ENCODE measurements at regions not wholly inside any gene's neighbourhood (a gene's known extent, or its start where the extent isn't known, plus 50 kb on each side); places are given as distances from the start of the nearest gene placed in this dataset.

GRCh38 chr11:32265911-32266310 lies 169.4 kb downstream of the WT1 start:
- no peak overlapping the region for H3K27ac ChIP-seq (ENCODE audit: low read depth, low read length)
- H3K9me3 ChIP-seq (ENCODE audit: control insufficient read depth, low read length), result no peaks in the 10 kb centered on the region
- H3K27me3 ChIP-seq (ENCODE audit: control insufficient read depth, insufficient read depth, low read length, poor library complexity, severe bottlenecking), result no peaks in the 10 kb centered on the region
- no peaks in the 10 kb centered on the region for H3K36me3 ChIP-seq (ENCODE audit: control insufficient read depth, insufficient read depth, low read length)
- Mint-ChIP-seq H3K4me3 (no peak overlapping the region), H3K36me3 (ENCODE audit: low read depth) (no peaks in the 10 kb centered on the region), H3K9me3 (peaks cover 4% of the 10 kb centered on the region), H3K27ac (no peak overlapping the region), H3K4me1 (peaks cover 26% of the 10 kb centered on the region), H3K27me3 (ENCODE audit: insufficient read depth) (no peaks in the 10 kb centered on the region)
- peaks cover 5% of the 10 kb centered on the region for H3K4me1 ChIP-seq (ENCODE audit: control insufficient read depth, insufficient read depth, low read length)
- WGBS, 2 experiments (ENCODE audit: insufficient coverage in 1 of 2, insufficient read length in 1 of 2), result 85% methylated on average over 1 of the region's 1 CpG; no CpG with 5 or more reads in 1 of the 2 experiments
- no peak overlapping the region for H3K4me3 ChIP-seq (ENCODE audit: low read length)
- TF ChIP-seq CTCF (conservative IDR thresholded peaks at IDR 0.05), result no peak
- DNase-seq, result no peak
- no peak overlapping the region for H3K9ac ChIP-seq (ENCODE audit: extremely low read depth, low read length, poor library complexity, severe bottlenecking)

- 69 to 77% methylated on average over 2 to 4 of the region's 4 CpGs for WGBS, 2 experiments (ENCODE audit: insufficient coverage in 1 of 2, insufficient read length in 1 of 2)
- DNase-seq, result no peak
- H3K27ac Mint-ChIP-seq, result no peak overlapping the region
- no peaks in the 10 kb centered on the region for H3K27me3 ChIP-seq (ENCODE audit: control insufficient read depth, insufficient read depth, low read length, poor library complexity, severe bottlenecking)
- H3K9me3 ChIP-seq (ENCODE audit: control insufficient read depth, low read length), result no peaks in the 10 kb centered on the region
- TF ChIP-seq CTCF (conservative IDR thresholded peaks at IDR 0.05), result no peak
- peaks cover 26% of the 10 kb centered on the region for H3K4me1 Mint-ChIP-seq
- no peaks in the 10 kb centered on the region for H3K36me3 ChIP-seq (ENCODE audit: control insufficient read depth, insufficient read depth, low read length)
- no peak overlapping the region for H3K4me3 ChIP-seq (ENCODE audit: low read length)
- H3K4me1 ChIP-seq (ENCODE audit: control insufficient read depth, insufficient read depth, low read length), result peaks cover 5% of the 10 kb centered on the region
- H3K9me3 Mint-ChIP-seq, result peaks cover 4% of the 10 kb centered on the region
- H3K27me3 Mint-ChIP-seq (ENCODE audit: insufficient read depth), result peaks cover under 1% of the 10 kb centered on the region
- H3K4me3 Mint-ChIP-seq, result no peak overlapping the region
- no peak overlapping the region for H3K9ac ChIP-seq (ENCODE audit: extremely low read depth, low read length, poor library complexity, severe bottlenecking)
- H3K36me3 Mint-ChIP-seq (ENCODE audit: low read depth), result no peaks in the 10 kb centered on the region
- no peak overlapping the region for H3K27ac ChIP-seq (ENCODE audit: low read depth, low read length)
Measured at GRCh38 chr11:32266601-32267000, 168.7 kb downstream of the WT1 start.

GRCh38 chr11:32267679-32268187 lies 167.6 kb downstream of the WT1 start:
- H3K9me3 Mint-ChIP-seq, result peaks cover 4% of the 10 kb centered on the region
- H3K27me3 Mint-ChIP-seq (ENCODE audit: insufficient read depth), result peaks cover 3% of the 10 kb centered on the region
- H3K36me3 Mint-ChIP-seq (ENCODE audit: low read depth), result no peaks in the 10 kb centered on the region
- Histone ChIP-seq H3K4me1 (ENCODE audit: control insufficient read depth, insufficient read depth, low read length) (peaks cover 5% of the 10 kb centered on the region), H3K4me3 (ENCODE audit: low read length) (no peak overlapping the region), H3K27ac (ENCODE audit: low read depth, low read length) (no peak overlapping the region), H3K9ac (ENCODE audit: extremely low read depth, low read length, poor library complexity, severe bottlenecking) (no peak overlapping the region), H3K27me3 (ENCODE audit: control insufficient read depth, insufficient read depth, low read length, poor library complexity, severe bottlenecking) (no peaks in the 10 kb centered on the region), H3K9me3 (ENCODE audit: control insufficient read depth, low read length) (no peaks in the 10 kb centered on the region), H3K36me3 (ENCODE audit: control insufficient read depth, insufficient read depth, low read length) (no peaks in the 10 kb centered on the region)
- peaks cover 26% of the 10 kb centered on the region for H3K4me1 Mint-ChIP-seq
- 88 to 100% methylated on average over 4 to 7 of the region's 7 CpGs for WGBS, 2 experiments (ENCODE audit: insufficient coverage in 1 of 2, insufficient read length in 1 of 2)
- TF ChIP-seq CTCF (conservative IDR thresholded peaks at IDR 0.05), result no peak
- no peak overlapping the region for H3K4me3 Mint-ChIP-seq
- no peak for DNase-seq
- H3K27ac Mint-ChIP-seq, result no peak overlapping the region
